ENCODE measurements at regions not wholly inside any gene's neighbourhood (a gene's known extent, or its start where the extent isn't known, plus 50 kb on each side); places are given as distances from the start of the nearest gene placed in this dataset.

DNA sequence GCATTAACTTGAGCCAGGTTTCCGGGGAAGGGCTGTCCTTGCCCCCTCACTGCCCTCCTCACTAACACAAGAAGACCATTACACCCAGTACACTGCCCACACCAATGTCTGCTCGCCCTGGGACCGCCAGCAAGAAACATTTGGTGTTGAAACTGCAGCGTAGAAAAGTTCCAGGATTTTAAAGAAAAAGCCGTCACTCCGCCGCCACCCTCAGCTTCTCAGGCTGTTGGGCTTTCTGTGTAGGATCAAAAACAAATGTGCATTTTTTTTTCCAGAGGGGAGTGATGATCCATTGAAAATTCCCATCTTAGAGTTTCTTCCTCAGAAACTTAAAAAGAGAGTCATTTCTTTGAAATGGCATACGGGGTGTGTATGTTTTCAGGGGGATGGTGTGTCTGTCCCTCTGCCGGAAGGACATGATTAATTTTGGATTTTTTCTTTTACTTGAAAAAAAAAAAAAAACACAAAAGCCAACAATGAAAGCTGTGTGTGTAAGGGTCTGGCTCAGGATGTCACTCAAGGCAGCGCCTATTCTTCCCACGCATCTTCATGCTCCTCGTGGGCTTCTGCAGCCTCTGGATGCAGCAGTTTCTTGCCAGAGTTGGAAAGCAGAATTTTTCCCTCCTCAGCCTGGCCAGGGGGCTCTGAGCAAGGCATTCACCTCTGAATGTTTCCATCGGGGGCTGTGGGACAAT lies 184.9 kb downstream of the GLI2 start:
- DNase-seq, result no peak

DNA sequence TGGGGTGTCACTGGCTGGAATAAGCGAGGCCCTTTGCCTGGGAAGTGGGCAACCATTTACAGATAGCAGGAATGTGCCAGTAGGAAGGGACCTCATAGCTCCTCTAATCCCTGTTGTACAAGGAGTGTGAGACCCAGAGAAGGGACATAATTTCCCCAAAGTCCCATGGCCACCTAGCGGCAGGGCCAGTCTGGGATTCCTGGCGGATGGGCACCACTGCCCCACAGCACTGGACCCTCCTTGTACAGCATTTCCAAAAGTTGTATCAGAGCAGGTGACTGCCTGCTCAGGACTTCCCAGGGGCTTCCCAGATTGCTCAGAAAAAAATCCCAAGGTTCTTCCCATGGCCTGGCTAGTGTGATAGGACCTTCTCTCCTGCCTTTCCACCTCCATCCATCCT lies 185.8 kb downstream of the GLI2 start:
- no peak for DNase-seq

DNA sequence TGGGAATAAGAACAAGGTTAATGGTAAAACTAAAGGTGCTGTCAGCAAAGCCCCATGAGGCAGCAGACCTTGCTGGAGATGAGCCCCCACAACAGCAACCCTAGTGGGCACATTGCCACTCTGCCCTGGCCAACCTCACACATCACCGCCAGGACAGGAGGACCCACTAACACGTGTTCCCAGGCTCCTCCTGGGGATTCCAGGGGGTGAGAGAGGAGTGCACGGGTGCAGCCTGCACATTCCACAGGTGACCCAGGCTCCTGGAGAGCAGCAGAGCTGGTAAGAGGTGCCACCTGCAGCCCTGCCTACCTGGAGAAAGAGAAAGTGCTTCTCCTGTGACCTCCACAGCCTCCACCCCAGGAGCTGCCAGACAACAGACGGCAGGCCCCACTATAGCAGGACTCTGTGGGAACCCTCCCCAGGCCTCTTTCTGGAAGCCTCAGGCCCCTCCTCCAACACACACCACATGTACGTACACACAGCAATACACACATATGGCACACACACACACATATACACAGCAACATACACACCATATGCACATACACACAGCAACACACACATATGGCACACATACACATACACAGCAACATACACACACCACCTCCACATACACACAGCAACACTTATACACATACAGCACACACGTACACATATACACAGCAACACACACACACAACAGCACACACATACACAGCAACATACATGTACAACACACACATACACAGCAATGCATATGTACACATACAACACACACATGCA lies 187.1 kb downstream of the GLI2 start:
- no peak for DNase-seq

DNA sequence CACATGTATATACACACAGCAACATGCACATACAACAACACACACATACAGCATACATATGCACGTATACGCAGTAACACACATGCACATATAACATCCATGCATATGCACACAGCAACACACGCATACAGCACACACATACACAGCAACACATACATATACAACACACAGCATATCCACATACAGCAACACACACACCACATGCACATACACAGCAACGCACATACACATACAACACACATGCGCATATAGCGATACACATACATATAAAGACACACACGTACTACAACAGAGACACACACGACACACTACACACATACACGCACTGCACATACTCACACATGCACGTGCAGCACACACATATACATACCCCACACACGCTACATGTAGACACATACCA lies 187.8 kb downstream of the GLI2 start:
- no peak for DNase-seq

DNA sequence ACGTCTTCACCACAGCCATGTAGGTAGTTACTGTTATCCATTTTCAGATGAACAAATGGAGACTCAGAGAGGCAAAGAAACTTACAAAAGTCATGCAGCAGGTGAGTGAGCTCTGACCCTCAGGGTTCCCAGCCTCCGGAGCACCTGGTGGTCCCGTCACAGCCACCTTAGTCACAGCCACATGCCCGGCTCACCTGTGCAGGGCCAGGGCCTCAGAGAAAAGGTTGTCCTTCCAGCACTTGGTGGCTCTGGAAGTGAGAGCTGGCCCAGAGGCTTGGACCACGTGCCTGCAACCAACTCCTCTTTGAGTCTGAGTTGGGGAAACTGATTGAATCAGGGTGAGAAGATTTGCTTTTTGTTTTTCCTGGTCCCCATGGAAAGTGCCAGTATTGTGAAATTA lies 189.3 kb downstream of the GLI2 start:
- DNase-seq, result no peak

DNA sequence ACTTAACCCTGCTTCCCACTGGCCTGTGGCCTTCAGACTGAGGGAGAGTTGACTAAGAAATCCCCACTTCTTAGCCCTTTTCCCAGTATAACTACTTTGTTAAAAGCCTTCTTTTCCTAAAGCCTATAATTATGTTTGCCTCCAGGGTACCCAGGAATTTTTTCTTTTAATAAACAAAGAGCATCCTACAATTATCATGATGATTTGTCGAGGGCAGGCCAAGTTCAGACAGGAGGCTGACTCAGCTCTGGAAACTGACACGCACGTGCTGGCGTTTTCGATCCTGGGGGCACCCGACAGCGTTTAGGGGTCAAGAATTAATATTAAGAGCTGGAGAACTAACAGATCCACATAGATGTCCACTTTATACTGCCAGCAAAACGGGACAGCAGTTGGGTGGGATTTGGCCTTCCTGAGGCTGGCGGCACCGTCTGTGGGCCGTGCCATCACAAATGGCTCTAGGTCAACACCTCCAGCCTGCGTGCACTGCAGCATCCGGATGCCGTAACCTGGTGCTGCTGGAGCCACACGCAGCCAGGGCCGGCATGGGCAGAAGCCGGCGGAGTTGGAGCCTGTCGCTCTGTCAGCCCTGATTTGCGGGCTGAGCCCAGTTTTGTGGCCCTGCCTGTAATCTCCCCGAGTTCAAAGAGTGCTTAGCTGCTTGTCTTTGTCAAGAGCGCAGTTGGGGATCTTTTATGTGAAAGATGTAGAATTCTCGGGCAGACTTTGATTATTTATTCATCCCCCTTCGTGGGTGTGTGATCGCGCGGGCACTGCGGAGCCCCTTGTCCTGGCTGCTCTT lies 191.0 kb downstream of the GLI2 start:
- DNase-seq, result no peak

DNA sequence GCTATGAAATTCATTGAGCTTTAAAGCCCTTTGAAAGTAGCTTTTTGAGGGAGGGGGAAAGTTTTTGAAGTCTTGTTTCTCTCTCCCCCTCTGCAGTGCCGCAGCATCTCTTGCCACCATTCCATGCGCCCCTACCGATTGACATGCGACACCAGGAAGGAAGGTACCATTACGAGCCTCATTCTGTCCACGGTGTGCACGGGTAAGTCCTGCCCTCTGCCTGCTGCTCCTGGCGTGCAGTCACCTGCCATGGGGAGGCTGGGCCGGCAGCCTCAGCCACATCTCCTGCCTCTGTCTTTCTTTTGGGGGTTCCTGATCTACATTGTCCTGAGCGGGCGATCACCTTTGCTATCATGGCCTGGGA lies 191.6 kb downstream of the GLI2 start:
- no peak for DNase-seq

DNA sequence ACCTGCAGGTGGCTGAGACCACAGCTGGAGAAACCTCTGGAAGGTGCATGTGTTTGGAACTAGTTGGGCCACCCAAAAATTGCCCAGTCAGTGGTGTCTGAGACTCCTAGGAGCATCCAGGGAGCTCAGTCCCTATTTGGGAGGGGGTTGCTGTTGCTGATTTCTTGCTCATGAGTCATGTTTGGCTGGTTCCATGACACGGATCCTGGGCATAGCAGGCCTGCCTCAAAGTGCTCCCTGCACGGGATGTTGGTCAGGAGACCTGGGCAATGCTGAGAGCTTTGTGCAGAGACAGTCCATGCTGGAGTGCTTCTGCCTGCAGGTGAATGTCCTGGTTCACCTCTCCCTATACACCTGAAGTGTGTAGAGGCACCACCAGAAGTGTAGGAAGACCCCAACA lies 194.2 kb downstream of the GLI2 start:
- no peak for DNase-seq

DNA sequence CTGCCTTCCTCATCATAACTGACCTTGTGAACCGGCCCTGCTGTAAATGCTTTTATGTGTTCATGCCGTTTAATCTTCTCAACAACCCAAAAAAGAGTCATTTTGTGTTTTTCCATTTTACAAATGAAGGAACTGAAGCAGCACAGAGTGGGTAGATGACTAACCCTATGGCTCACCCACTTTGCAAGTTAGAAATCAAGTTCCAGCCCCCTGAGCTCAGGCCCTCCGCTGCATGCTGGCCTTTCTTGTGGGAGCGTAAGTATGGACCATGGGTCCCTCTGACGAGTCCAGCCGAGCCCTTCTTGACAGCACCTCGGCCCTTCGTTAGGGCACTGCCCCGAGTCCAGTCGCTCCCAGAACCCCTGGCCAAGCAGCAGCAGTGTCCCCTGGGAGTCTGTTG lies 194.6 kb downstream of the GLI2 start:
- DNase-seq, result no peak

DNA sequence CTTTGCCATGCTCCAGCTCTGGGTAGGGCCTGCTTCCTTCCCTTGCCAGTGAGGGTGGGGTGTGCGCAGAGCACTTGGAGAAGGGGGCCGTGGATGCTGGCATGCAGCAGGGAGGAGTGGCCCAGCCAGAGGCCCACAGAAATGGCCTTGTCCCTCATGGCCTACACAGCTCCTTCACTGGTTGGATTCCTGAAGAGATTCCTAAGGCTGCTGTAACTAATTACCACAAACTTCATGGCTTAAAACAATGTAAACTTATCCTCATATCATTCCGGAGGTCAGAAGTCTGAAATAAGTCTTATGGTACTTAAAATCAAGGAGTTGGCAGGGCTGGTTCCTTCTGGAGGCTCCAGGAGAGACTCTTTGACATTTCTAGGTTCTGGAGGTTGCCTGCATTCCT lies 195.2 kb downstream of the GLI2 start:
- no peak for DNase-seq

DNA sequence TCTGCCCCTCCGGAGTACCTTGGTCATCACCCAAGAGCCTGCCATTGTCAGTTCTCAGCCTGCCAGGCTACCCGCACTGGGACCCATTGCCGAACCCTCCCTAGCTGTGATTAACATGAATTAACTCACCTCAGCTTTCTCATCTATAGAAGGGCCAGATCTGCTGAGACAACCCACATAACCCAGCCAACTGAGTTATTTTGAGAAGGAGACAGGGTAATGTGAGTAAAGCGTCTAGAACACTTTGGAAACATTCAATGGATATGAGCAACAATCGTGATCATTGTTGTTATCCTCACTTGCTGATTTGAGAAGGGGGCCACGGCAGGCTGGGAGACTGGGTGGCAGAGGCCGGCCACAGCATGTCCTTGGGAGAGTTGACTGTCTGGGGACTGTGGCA lies 196.8 kb downstream of the GLI2 start:
- no peak for DNase-seq

DNA sequence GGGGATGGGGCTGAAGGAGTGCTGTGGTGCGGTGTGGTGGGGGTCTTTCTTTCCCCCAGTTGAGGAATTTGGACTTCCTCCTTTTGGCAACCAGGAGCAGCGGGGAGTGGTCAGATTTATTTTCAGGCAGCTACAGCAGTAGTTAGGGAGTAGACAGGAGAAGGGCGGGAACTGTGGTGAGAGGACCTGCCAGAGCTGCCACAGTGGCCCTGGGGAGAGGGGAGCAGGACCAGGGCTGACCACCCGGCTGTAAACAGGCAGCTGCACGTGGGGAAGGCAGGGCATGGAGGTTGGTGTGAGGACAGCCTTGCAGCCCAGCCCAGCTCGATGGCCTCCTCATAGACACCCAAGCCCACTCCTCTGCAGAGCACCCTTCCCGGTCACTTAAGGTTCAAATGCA lies 197.2 kb downstream of the GLI2 start:
- no peak for DNase-seq

DNA sequence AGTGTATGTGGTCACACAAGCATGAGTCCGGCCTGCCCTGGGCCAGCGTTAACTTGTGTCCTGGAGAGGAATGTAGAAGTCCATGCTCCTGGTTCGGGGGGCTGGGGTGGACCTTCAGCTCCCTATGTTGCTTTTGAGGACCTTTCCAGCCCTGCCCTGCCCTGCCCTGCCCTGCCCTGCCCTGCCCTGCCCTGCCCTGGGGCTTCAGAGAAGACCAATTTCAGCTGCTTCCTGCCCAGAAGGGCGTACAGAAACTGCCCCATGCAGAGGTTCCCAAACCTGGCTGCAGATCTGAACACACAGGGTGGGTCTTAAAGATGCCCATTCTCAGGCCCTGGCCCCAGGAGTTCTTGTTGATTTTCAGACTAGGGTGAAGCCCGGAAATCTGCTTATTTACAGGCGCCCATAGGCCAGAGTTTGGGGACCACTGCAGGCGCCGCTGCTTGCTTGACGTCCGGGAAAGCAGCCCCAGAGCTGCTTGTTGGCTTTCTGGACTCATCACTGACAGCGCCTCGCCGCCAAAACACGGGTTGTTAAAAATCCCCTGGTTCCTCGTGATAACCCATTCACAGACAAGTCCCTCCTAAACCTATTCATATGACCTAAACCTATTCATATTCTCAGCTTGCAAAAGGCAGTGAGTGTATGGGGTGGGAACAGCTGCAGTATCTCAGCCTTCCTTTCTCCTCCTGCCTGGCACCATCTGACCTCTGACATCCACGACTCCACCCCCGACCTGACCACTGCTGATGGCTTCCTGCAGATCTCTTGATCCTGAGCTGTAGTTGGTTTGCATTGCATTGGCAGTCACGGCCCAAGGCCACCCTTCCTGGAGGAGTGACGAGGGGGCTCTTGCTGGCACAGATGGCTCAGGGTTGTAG lies 198.3 kb downstream of the GLI2 start:
- DNase-seq, result no peak

DNA sequence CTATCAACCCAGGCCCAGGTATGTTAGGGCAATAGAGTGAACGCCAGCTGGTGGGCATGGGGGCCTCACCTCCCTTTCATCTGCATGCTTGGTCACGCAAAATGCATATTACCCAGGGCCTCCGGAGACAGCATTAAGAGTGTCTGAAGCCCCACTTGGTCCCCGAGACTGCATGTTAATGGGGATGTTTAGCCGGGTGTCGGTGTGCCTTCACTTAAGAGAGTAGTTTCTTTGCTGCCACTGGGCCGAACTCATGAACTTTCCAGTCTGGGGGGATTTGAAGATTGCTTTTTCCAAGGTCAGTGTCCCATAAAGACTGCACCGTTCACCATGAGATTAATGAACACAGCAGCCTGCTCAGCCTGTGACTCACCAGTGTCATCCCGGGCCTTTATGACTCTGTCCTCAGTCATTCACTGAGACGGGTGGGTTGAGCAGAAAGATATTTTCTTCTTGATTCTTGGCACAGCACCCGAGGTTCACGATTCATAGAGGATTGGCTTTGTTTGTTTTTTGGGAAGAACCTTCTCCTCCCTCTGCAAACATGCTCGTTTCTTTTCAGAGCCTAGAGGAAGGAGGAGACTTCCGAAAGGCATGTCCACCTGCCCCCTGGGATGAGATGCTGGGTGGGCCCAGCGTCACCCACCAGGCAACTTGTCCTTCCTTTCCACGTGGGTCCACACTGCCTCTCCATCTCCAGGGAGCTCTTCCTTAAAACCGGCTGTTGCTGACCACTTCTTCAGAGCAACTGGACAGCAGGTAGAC lies 199.1 kb downstream of the GLI2 start:
- no peak for DNase-seq

DNA sequence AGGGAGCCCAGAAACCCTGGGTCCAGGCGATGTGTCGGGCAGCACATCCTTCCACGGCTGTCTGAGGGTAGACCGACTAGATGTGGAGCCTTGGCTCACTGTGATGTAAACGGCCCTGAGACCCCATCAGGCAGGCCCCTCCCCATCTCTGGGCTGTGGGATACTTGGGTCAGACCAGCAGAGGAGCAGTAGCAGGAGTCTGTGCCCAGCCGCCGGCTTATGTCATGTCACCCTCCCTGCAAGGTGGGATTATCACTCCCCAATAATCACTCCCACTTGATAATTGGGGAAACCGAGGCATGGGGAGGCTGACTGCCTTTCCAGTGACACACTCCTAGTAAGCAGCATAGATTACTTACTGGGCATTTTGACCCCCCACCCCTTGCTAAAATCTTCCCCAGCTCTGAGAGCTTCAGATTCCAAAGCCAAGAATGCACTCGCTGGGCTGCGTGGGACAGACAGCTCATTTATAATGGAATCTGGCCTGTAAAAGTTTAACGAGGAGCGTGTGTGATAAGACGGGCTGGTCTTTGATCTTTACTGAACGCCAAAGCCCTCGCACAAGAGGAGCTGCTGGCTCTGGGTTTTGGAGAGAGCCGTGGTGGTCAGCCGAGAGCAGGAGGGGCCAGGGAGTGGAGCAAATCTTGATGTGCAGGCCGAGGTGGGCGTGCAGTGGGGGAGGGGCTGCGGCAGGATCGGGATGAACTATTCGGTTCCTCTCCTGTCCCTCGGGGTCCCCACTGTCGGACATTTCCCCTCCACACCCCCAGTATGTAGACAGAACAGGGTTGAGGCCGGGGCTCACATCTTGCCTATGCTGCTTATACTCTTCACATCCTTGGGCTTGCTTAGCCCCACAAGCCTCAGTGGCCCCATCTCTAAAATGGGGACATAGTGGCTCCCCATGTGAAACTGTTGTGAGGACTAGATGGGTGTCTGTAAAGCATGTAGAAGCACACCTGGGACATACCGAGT lies 200.0 kb downstream of the GLI2 start:
- DNase-seq, result no peak

DNA sequence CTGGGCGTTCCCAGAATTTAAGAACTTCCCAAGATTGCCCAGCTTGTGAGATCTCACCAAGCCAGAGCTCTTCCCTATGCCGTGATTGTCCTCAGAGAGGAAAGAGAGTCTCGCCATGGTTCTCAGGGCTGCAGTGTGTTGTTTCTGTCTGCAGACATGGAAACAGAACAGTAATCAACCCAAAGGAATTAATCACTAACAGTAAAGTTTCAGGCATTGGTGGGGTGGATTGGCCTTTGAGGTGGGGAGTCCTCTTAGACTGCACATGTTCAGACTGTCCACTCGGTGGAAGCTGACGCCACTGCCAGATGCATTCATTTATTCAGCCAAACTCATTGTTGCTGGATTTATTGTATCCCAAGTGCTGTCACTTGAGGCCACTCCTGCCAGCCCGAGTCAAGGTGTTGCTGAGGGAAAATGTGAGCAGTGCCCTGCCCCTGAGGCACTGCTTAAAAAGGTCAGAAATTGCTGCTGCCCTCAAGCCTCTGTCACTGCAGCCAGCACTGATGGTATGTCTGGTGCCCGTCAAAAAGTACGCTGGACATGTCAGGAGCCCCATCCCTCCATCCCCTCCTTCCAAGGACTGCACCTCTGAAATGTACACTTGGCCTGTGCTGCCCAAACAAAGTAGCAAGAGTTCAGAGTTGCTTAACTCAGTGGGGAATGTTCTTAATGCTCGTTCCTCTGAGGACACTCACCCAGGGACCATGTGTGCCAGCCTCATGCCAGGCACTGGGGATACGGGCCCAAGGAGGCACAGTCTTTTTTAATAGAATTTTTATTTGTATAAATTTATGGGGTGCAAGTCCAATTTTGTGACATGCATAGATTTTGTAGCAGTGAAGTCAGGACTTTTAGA lies 201.0 kb downstream of the GLI2 start:
- DNase-seq, result no peak

DNA sequence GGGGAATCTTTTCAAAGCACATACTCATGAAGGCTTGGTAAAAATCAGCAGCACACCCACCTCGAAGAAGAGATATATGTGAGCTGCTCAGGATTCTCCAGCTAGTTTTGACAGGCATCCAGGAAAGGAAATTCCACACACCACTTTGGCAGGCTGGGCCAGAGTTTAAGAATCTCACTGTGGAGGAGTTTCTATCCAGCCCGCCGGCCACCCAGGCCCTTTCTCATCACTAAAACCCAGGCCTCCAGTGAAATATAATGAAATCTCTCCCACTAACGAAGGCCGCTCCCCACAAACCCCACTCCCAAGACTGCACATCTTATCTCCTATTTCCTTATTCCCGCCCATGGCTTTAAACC lies 202.0 kb downstream of the GLI2 start:
- no peak for DNase-seq

DNA sequence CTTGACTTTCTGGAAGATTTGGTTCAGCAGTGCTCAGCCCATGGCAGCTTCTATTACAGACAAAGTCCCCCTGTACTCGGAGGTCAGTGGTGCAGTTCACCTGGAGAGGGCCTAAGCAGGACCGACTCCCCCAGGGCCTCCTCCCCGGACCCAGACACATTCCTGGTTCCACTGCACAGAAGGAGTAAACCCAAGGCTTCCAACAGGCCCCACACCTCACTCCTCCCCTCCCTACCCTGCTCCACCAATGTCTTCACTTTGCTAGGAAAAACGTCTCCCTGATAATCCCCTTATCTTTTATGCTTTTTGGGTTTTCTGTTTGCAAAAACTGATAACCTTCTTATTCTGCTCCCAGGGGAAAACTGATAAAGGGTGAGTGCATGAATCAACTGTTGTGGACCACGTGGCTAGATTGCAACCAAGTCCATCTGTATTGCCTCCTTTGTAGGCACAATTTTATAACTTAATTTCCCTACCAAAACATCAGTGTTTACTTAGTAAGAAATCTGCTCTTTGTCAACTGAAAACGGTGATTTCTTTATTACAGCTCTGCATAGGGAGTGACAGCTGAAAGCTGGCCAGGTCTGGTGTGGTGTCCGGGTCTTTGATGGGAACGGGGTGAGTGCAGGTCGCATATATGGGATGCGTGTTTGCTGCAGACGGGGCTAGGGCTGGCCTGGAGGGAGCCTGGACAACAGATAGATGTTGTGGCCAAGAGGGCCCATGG lies 202.5 kb downstream of the GLI2 start:
- no peak for DNase-seq

DNA sequence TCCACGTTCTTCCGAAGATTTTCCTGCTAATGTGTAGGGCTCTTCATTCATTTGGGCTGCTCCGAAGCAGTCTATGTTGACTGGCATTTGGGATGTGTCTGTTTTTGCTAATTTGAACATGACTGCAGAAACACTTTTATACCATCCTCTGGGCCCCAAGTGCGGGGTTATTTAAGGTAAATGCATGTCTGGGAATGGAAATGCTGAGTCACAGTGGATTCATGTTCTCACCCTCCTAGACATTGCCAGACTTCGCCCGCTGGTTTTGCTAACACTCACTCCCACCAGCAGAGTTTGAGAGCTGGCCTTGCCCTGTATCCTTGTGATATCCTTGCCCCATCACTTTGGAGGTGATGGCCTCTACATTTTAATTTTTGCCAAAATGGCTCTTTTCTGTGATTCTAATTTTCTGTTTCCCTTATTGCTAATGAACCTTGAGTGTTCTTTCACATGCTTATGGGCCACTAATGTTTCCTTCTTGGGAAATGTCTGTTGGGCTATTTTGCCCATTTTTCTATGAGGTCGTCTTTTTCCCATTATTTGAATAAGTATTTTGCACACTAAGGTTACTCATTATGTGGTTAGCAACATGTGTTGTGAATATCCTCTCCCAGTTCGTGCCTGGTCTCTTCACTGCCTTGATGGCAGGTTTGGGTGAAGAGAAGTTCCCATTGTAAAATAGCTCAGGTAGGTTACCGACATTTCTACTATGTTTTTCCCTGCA lies 204.1 kb downstream of the GLI2 start:
- no peak for DNase-seq
